Small intestine (tissue), 7 donors: ENCODE measurements at regions not wholly inside any gene's neighbourhood (a gene's known extent, or its start where the extent isn't known, plus 50 kb on each side); places are given as distances from the start of the nearest gene placed in this dataset.
"Not testable (repeated sequence)": the region's sequence is repeated elsewhere in the genome, so short reads cannot be mapped to it uniquely, and the experiment has no call there.

Experiments used
- DNase-seq, 2 donors: peaks; one replicate each; pipeline versions ENCODE4 v3.0.0 to v3.0.0-alpha.2; 2013
- FAIRE-seq: peaks from 2 replicates; lab custom pipeline; 2012; peaks lifted over from hg19 to GRCh38; lab: Jason Lieb, UNC
- H3K27ac ChIP-seq, 3 donors: one replicate each; pipeline ENCODE4 v1.5.1; 2013; ENCODE audit warnings: low read length in 2 of 3, mild to moderate bottlenecking in 2 of 3, control low read depth in 1 of 3, inconsistent platforms in 1 of 3, low read depth in 1 of 3, moderate library complexity in 1 of 3
- H3K27me3 ChIP-seq, 3 donors: one replicate each; pipeline ENCODE4 v1.6.1; 2013; ENCODE audit warnings: low read length in 3 of 3, inconsistent platforms in 1 of 3; ENCODE audit not compliant: control insufficient read depth in 3 of 3, insufficient read depth in 3 of 3
- H3K36me3 ChIP-seq, 3 donors: one replicate each; pipeline ENCODE4 v1.6.1; 2013; ENCODE audit warnings: low read length in 3 of 3, inconsistent platforms in 1 of 3, low read depth in 1 of 3, mild to moderate bottlenecking in 1 of 3, moderate library complexity in 1 of 3; ENCODE audit not compliant: control insufficient read depth in 3 of 3, insufficient read depth in 2 of 3
- H3K4me1 ChIP-seq, 3 donors: one replicate each; pipeline ENCODE4 v1.6.1; 2013; ENCODE audit warnings: low read length in 2 of 3, inconsistent platforms in 1 of 3, low read depth in 1 of 3, mild to moderate bottlenecking in 1 of 3, moderate library complexity in 1 of 3; ENCODE audit not compliant: control insufficient read depth in 3 of 3, insufficient read depth in 2 of 3
- H3K4me3 ChIP-seq, 3 donors: one replicate each; pipeline ENCODE4 v1.5.1; 2013; ENCODE audit warnings: low read length in 3 of 3, control low read depth in 1 of 3, inconsistent platforms in 1 of 3, low read depth in 1 of 3, mild to moderate bottlenecking in 1 of 3, moderate library complexity in 1 of 3
- H3K9me3 ChIP-seq, 2 donors: one replicate each; pipeline ENCODE4 v1.6.1; 2013; ENCODE audit warnings: low read depth in 1 of 2, low read length in 1 of 2; ENCODE audit not compliant: control insufficient read depth in 2 of 2, insufficient read depth in 1 of 2
- WGBS, 3 donors: extraction: QIAGEN DNeasy Blood & Tissue Kit; methylation state at CpG; one replicate each; pipeline ENCODE4 v1.1.7; 2013; 5-methylcytosine and 5-hydroxymethylcytosine counted together
- donor health status: healthy with polysubstance abuse.
- donor health status: control.
- donor health status: control.
- donor health status: Bipolar disorder and iron deficiency.
- donor health status: healthy.

- no peak for FAIRE-seq
- Histone ChIP-seq H3K4me1 (no peaks in the 10 kb centered on the region), H3K4me3 (no peak overlapping the region), H3K27me3 (no peaks in the 10 kb centered on the region), H3K36me3 (no peaks in the 10 kb centered on the region), H3K9me3 (no peaks in the 10 kb centered on the region), H3K27ac (no peak overlapping the region)
- DNase-seq = no peak
- 71 to 83% (median 76%) methylated on average over 8 of the region's 8 CpGs for WGBS, 3 donors
Measured at GRCh38 chr20:48120120-48120519, 334.8 kb upstream of the SULF2 start.

GRCh38 chr20:48119389-48119788 lies 334.1 kb upstream of the SULF2 start:
- not testable (repeated sequence) for FAIRE-seq, H3K36me3 ChIP-seq, DNase-seq, H3K9me3 ChIP-seq, H3K27ac ChIP-seq, H3K4me3 ChIP-seq, H3K4me1 ChIP-seq, H3K27me3 ChIP-seq
- WGBS, 3 donors = 68 to 84% (median 78%) methylated on average over 5 of the region's 5 CpGs

GRCh38 chr20:48115502-48115901 lies 330.2 kb upstream of the SULF2 start:
- H3K9me3 ChIP-seq = no peaks in the 10 kb centered on the region
- no peak overlapping the region for H3K4me3 ChIP-seq
- no peak for FAIRE-seq
- no peaks in the 10 kb centered on the region for H3K4me1 ChIP-seq
- WGBS, 3 donors = 68 to 88% (median 85%) methylated on average over 4 of the region's 4 CpGs
- no peaks in the 10 kb centered on the region for H3K27me3 ChIP-seq
- DNase-seq = no peak
- no peak overlapping the region for H3K27ac ChIP-seq
- H3K36me3 ChIP-seq = no peaks in the 10 kb centered on the region

GRCh38 chr20:48107560-48107959 lies 322.3 kb upstream of the SULF2 start:
- FAIRE-seq = no peak
- Histone ChIP-seq H3K4me1 (no peaks in the 10 kb centered on the region), H3K9me3 (peaks cover 0 to 6% of the 10 kb centered on the region in 2 donors), H3K36me3 (no peaks in the 10 kb centered on the region), H3K27ac (no peak overlapping the region), H3K27me3 (peaks cover 0 to 1% (median 0%) of the 10 kb centered on the region in 3 donors), H3K4me3 (no peak overlapping the region)
- DNase-seq = no peak
- 70 to 74% (median 73%) methylated on average over 9 of the region's 9 CpGs for WGBS, 3 donors

- no peak overlapping the region for H3K4me3 ChIP-seq
- H3K9me3 ChIP-seq = peaks cover 0 to 6% of the 10 kb centered on the region in 2 donors
- FAIRE-seq (no peak), DNase-seq (no peak)
- H3K27ac ChIP-seq = no peak overlapping the region
- H3K4me1 ChIP-seq = no peaks in the 10 kb centered on the region
- WGBS, 3 donors = 52 to 86% (median 66%) methylated on average over 3 of the region's 3 CpGs
- peaks cover 0 to 1% (median 0%) of the 10 kb centered on the region in 3 donors for H3K27me3 ChIP-seq
- H3K36me3 ChIP-seq = no peaks in the 10 kb centered on the region
Measured at GRCh38 chr20:48106428-48106827, 321.1 kb upstream of the SULF2 start.

GRCh38 chr20:48105526-48105925 lies 320.2 kb upstream of the SULF2 start:
- no peak for DNase-seq
- H3K27ac ChIP-seq = no peak overlapping the region
- 81 to 88% (median 84%) methylated on average over 11 of the region's 11 CpGs for WGBS, 3 donors
- peaks cover 0 to 6% of the 10 kb centered on the region in 2 donors for H3K9me3 ChIP-seq
- H3K27me3 ChIP-seq = peaks cover 0 to 1% (median 0%) of the 10 kb centered on the region in 3 donors
- no peaks in the 10 kb centered on the region for H3K4me1 ChIP-seq
- no peaks in the 10 kb centered on the region for H3K36me3 ChIP-seq
- FAIRE-seq = no peak
- no peak overlapping the region for H3K4me3 ChIP-seq

- FAIRE-seq (no peak), DNase-seq (no peak)
- WGBS, 3 donors = 70 to 72% (median 71%) methylated on average over 11 of the region's 11 CpGs
- Histone ChIP-seq H3K4me1 (no peaks in the 10 kb centered on the region), H3K9me3 (peaks cover 0 to 6% of the 10 kb centered on the region in 2 donors), H3K4me3 (no peak overlapping the region), H3K36me3 (no peaks in the 10 kb centered on the region), H3K27me3 (peaks cover 0 to 1% (median 0%) of the 10 kb centered on the region in 3 donors), H3K27ac (no peak overlapping the region)
Measured at GRCh38 chr20:48102931-48103660, 317.8 kb upstream of the SULF2 start.

- FAIRE-seq = no peak
- 79 to 85% (median 79%) methylated on average over 11 of the region's 11 CpGs for WGBS, 3 donors
Measured at GRCh38 chr20:48102076-48102787, 317.0 kb upstream of the SULF2 start.

More at GRCh38 chr20:48102076-48102787, 317.0 kb upstream of the SULF2 start:
- Histone ChIP-seq H3K4me3 (no peak overlapping the region), H3K27me3 (peaks cover 0 to 1% (median 0%) of the 10 kb centered on the region in 3 donors), H3K9me3 (peaks cover 0 to 6% of the 10 kb centered on the region in 2 donors), H3K27ac (no peak overlapping the region), H3K4me1 (no peaks in the 10 kb centered on the region), H3K36me3 (no peaks in the 10 kb centered on the region)
- DNase-seq = no peak
